Right lung (tissue), 2 donors: ENCODE measurements at regions not wholly inside any gene's neighbourhood (a gene's known extent, or its start where the extent isn't known, plus 50 kb on each side); places are given as distances from the start of the nearest gene placed in this dataset.
A peak's percentile ranks its signal among the peaks of the same experiment; 100 is the strongest.

Experiments
- DNase-seq, 2 donors: peaks; one replicate each; pipeline ENCODE4 v3.0.0-alpha.2; 2013

- DNase-seq: no peak
Measured at GRCh38 chr9:7947577-7947976, 148.0 kb upstream of the DMAC1 start.

- no peak for DNase-seq
Measured at GRCh38 chr9:7946458-7946857, 146.9 kb upstream of the DMAC1 start.

GRCh38 chr9:7944572-7944971, 145.0 kb upstream of the DMAC1 start:
- no peak for DNase-seq

- no peak for DNase-seq
Measured at GRCh38 chr9:7937761-7938491, 138.3 kb upstream of the DMAC1 start.

- no peak for DNase-seq
Measured at GRCh38 chr9:7936996-7937395, 137.4 kb upstream of the DMAC1 start.

GRCh38 chr9:7936163-7936562, 136.6 kb upstream of the DMAC1 start:
- no peak for DNase-seq

- DNase-seq: no peak
Measured at GRCh38 chr9:7935681-7936080, 136.1 kb upstream of the DMAC1 start.

- no peak for DNase-seq
Measured at GRCh38 chr9:7932767-7933166, 133.2 kb upstream of the DMAC1 start.

GRCh38 chr9:7930613-7931012, 131.0 kb upstream of the DMAC1 start:
- no peak for DNase-seq

- no peak for DNase-seq
Measured at GRCh38 chr9:7921545-7922197, 122.1 kb upstream of the DMAC1 start.

- no peak for DNase-seq
Measured at GRCh38 chr9:7912037-7912535, 112.5 kb upstream of the DMAC1 start.

- no peak for DNase-seq
Measured at GRCh38 chr9:7910426-7911020, 110.9 kb upstream of the DMAC1 start.

GRCh38 chr9:7909537-7909936, 110.0 kb upstream of the DMAC1 start:
- DNase-seq: no peak

- no peak for DNase-seq
Measured at GRCh38 chr9:7907551-7908337, 108.2 kb upstream of the DMAC1 start.

GRCh38 chr9:7906783-7907550, 107.4 kb upstream of the DMAC1 start:
- peak; percentile 21 to 24 for DNase-seq

- no peak for DNase-seq
Measured at GRCh38 chr9:7901621-7902020, 102.0 kb upstream of the DMAC1 start.

- DNase-seq: no peak
Measured at GRCh38 chr9:7900541-7900940, 101.0 kb upstream of the DMAC1 start.

- no peak for DNase-seq
Measured at GRCh38 chr9:7899753-7900152, 100.2 kb upstream of the DMAC1 start.

- DNase-seq: no peak
Measured at GRCh38 chr9:7894231-7894630, 94.7 kb upstream of the DMAC1 start.

GRCh38 chr9:7892975-7893374, 93.4 kb upstream of the DMAC1 start:
- no peak for DNase-seq

- DNase-seq: no peak
Measured at GRCh38 chr9:7879551-7880245, 80.1 kb upstream of the DMAC1 start.
